B cell (primary cell): ENCODE measurements at regions not wholly inside any gene's neighbourhood (a gene's known extent, or its start where the extent isn't known, plus 50 kb on each side); places are given as distances from the start of the nearest gene placed in this dataset.

Source experiments
- EZH2 ChIP-seq: IDR thresholded peaks from 2 replicates; pipeline ENCODE4 v1.6.1; 2012; ENCODE audit warnings: borderline replicate concordance, low read depth, mild to moderate bottlenecking, moderate library complexity, low read length; ENCODE audit not compliant: insufficient read depth, poor library complexity, severe bottlenecking
- TF ChIP-seq, protein P1 (sequence below): fragments of 200-600 bp; IDR thresholded peaks from one replicate; pipeline ENCODE4 v1.8.0; 2022; ENCODE audit warnings: antibody characterized with exemption, mild to moderate bottlenecking

DNA sequence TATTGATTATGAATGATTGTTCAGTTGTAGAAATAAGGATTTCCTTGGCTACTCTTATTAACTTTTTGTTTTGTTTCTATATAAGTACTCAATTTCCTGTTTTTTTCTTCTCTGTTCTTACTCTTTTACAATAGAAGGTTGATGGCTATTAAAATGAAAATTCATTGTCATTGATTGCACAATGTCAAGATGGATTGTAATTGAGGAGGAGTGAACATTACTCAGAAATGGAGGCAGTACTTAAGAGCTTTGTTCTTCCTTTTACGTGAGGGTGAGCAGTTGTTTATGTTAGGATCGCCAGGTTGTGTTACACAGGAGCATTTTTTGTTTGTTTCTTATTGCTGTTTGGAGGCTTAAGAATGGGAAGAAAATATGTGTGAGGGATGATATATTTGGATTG lies 2062.4 kb downstream of the ARAP2 start:
- TF ChIP-seq, protein P1, sequence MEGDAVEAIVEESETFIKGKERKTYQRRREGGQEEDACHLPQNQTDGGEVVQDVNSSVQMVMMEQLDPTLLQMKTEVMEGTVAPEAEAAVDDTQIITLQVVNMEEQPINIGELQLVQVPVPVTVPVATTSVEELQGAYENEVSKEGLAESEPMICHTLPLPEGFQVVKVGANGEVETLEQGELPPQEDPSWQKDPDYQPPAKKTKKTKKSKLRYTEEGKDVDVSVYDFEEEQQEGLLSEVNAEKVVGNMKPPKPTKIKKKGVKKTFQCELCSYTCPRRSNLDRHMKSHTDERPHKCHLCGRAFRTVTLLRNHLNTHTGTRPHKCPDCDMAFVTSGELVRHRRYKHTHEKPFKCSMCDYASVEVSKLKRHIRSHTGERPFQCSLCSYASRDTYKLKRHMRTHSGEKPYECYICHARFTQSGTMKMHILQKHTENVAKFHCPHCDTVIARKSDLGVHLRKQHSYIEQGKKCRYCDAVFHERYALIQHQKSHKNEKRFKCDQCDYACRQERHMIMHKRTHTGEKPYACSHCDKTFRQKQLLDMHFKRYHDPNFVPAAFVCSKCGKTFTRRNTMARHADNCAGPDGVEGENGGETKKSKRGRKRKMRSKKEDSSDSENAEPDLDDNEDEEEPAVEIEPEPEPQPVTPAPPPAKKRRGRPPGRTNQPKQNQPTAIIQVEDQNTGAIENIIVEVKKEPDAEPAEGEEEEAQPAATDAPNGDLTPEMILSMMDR: no peak
- no peak for TF ChIP-seq EZH2
